Erythroblast (primary cell): ENCODE measurements at regions not wholly inside any gene's neighbourhood (a gene's known extent, or its start where the extent isn't known, plus 50 kb on each side); places are given as distances from the start of the nearest gene placed in this dataset.
"Not testable (repeated sequence)": the region's sequence is repeated elsewhere in the genome, so short reads cannot be mapped to it uniquely, and the experiment has no call there.

Experiments
- GATA1 ChIP-seq: IDR thresholded peaks from 2 replicates; pipeline ENCODE4 v1.6.1; 2011; ENCODE audit warnings: low read depth, mild to moderate bottlenecking, control low read depth, low read length, moderate library complexity
- POLR2A ChIP-seq: IDR thresholded peaks from 2 replicates; pipeline ENCODE4 v1.6.1; 2011; ENCODE audit warnings: mild to moderate bottlenecking, low read length

GRCh38 chr6:26957399-26958127, 289.9 kb upstream of the PRSS16 start:
- TF ChIP-seq POLR2A, GATA1: not testable (repeated sequence)
